K562 (cell line): ENCODE measurements at regions not wholly inside any gene's neighbourhood (a gene's known extent, or its start where the extent isn't known, plus 50 kb on each side); places are given as distances from the start of the nearest gene placed in this dataset.

Experiments
- ARNT ChIP-seq, 2 experiments: fragments of 450-650 bp; IDR thresholded peaks; 2 replicates each; pipeline ENCODE4 v1.6.1; 2016; ENCODE audit warnings: mild to moderate bottlenecking in 1 of 2
- CTBP1 ChIP-seq: fragments of 450-650 bp; IDR thresholded peaks from 2 replicates; pipeline ENCODE4 v1.6.1; 2016; ENCODE audit warnings: borderline replicate concordance
- FOXM1 ChIP-seq, 2 experiments: fragments of 450-650 bp in 1 of 2; sonication (generic) in 1 of 2; formaldehyde crosslinking in 1 of 2; IDR thresholded peaks; 2 replicates each; pipeline versions ENCODE4 v1.6.1 to v1.9.0; 2017 to 2022; ENCODE audit warnings: low read depth in 2 of 2, mild to moderate bottlenecking in 2 of 2, missing genetic modification reagents in 1 of 2, moderate library complexity in 1 of 2
- MAFK ChIP-seq: IDR thresholded peaks from 2 replicates; pipeline ENCODE4 v1.6.1; 2011; ENCODE audit warnings: low read length, improper control_type of control experiment
- TBP ChIP-seq: optimal IDR thresholded peaks from 2 replicates; pipeline ENCODE3; 2011; ENCODE audit warnings: low read depth, low read length, improper control_type of control experiment
- TFE3 ChIP-seq: fragments of 450-650 bp; formaldehyde crosslinking; IDR thresholded peaks from 2 replicates; pipeline ENCODE4 v1.4.0; 2020; ENCODE audit warnings: mild to moderate bottlenecking, mixed read lengths
- TF ChIP-seq, protein P1 (sequence below): sonication (generic); formaldehyde crosslinking; IDR thresholded peaks from 2 replicates; pipeline ENCODE4 v1.9.0; 2022; ENCODE audit warnings: mild to moderate bottlenecking, missing genetic modification reagents
- TF ChIP-seq, protein P2 (sequence below): sonication (generic); formaldehyde crosslinking; IDR thresholded peaks from 2 replicates; pipeline ENCODE4 v1.8.1; 2023; ENCODE audit warnings: mild to moderate bottlenecking, missing genetic modification reagents
- TF ChIP-seq, protein P3 (sequence below), 3 experiments: fragments of 200-800 bp in 1 of 3; fragments of 250-450 bp in 1 of 3; fragments of 450-650 bp in 1 of 3; sonication (Bioruptor Pico) in 1 of 3; sonication (Bioruptor generic) in 1 of 3; formaldehyde crosslinking in 1 of 3; IDR thresholded peaks; 2 replicates each; pipeline versions ENCODE4 v1.6.1 to v1.8.0; 2016 to 2022; ENCODE audit warnings: mild to moderate bottlenecking in 2 of 3, missing genetic modification characterization in 2 of 3, missing compliant biosample characterization in 1 of 3, moderate library complexity in 1 of 3

GRCh38 chr4:157459785-157460184, 239.3 kb downstream of the GRIA2 start:
- TF ChIP-seq ARNT (IDR thresholded peaks at IDR 0.05) (no peak), TBP (no peak), CTBP1 (no peak), FOXM1 (IDR thresholded peaks at IDR 0.05; ENCODE audit: low read depth) (no peak), FOXM1 (CRISPR knock-in tag; IDR thresholded peaks at IDR 0.05; ENCODE audit: low read depth) (no peak), TFE3 (no peak), MAFK (no peak)
- TF ChIP-seq, protein P1, sequence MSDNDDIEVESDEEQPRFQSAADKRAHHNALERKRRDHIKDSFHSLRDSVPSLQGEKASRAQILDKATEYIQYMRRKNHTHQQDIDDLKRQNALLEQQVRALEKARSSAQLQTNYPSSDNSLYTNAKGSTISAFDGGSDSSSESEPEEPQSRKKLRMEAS (CRISPR knock-in tag) = no peak
- TF ChIP-seq, protein P2, sequence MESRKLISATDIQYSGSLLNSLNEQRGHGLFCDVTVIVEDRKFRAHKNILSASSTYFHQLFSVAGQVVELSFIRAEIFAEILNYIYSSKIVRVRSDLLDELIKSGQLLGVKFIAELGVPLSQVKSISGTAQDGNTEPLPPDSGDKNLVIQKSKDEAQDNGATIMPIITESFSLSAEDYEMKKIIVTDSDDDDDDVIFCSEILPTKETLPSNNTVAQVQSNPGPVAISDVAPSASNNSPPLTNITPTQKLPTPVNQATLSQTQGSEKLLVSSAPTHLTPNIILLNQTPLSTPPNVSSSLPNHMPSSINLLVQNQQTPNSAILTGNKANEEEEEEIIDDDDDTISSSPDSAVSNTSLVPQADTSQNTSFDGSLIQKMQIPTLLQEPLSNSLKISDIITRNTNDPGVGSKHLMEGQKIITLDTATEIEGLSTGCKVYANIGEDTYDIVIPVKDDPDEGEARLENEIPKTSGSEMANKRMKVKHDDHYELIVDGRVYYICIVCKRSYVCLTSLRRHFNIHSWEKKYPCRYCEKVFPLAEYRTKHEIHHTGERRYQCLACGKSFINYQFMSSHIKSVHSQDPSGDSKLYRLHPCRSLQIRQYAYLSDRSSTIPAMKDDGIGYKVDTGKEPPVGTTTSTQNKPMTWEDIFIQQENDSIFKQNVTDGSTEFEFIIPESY (CRISPR knock-in tag) = no peak
- TF ChIP-seq, protein P3, sequence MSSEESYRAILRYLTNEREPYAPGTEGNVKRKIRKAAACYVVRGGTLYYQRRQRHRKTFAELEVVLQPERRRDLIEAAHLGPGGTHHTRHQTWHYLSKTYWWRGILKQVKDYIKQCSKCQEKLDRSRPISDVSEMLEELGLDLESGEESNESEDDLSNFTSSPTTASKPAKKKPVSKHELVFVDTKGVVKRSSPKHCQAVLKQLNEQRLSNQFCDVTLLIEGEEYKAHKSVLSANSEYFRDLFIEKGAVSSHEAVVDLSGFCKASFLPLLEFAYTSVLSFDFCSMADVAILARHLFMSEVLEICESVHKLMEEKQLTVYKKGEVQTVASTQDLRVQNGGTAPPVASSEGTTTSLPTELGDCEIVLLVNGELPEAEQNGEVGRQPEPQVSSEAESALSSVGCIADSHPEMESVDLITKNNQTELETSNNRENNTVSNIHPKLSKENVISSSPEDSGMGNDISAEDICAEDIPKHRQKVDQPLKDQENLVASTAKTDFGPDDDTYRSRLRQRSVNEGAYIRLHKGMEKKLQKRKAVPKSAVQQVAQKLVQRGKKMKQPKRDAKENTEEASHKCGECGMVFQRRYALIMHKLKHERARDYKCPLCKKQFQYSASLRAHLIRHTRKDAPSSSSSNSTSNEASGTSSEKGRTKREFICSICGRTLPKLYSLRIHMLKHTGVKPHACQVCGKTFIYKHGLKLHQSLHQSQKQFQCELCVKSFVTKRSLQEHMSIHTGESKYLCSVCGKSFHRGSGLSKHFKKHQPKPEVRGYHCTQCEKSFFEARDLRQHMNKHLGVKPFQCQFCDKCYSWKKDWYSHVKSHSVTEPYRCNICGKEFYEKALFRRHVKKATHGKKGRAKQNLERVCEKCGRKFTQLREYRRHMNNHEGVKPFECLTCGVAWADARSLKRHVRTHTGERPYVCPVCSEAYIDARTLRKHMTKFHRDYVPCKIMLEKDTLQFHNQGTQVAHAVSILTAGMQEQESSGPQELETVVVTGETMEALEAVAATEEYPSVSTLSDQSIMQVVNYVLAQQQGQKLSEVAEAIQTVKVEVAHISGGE (CRISPR knock-in tag; IDR thresholded peaks at IDR 0.05) = no peak
